Motor neuron (in vitro differentiated cells): ENCODE measurements at regions not wholly inside any gene's neighbourhood (a gene's known extent, or its start where the extent isn't known, plus 50 kb on each side); places are given as distances from the start of the nearest gene placed in this dataset.

Experiments used
- ATAC-seq, 8 experiments: fragments of 200-7000 bp; cut with Tn5 transposase; replicated peaks in 6 of 8; 2 replicates each; pipeline ENCODE4 v1.8.0; 2021; ENCODE audit warnings: mild to moderate bottlenecking in 8 of 8, moderate library complexity in 8 of 8
- H3K27ac ChIP-seq, 2 donors: fragments of 250-450 bp; sonication (Bioruptor Pico); 2 replicates each; pipeline ENCODE4 v1.9.0; 2021; ENCODE audit warnings: antibody characterized with exemption in 2 of 2, mild to moderate bottlenecking in 2 of 2, moderate library complexity in 1 of 2
- H3K4me1 ChIP-seq, 2 donors: fragments of 250-450 bp; sonication (Bioruptor Pico); replicated peaks in 1 of 2; 2 replicates each; pipeline ENCODE4 v1.6.1; 2021; ENCODE audit warnings: antibody characterized with exemption in 2 of 2, mild to moderate bottlenecking in 2 of 2, moderate library complexity in 1 of 2
- H3K4me3 ChIP-seq, 5 donors: fragments of 250-450 bp; sonication (Bioruptor Pico); 2 replicates each; pipeline ENCODE4 v1.9.0; 2021; ENCODE audit warnings: antibody characterized with exemption in 5 of 5, mild to moderate bottlenecking in 5 of 5, moderate library complexity in 4 of 5
- WGBS, 10 experiments: fragments of 450-650 bp; shearing (Covaris generic); methylation state at CpG; one replicate each; pipeline ENCODE4 v1.0.0; 2022; 5-methylcytosine and 5-hydroxymethylcytosine counted together
- in situ Hi-C, 9 experiments: fragments of 400-800 bp; cut with MboI; loops; one replicate each; pipeline ENCODE4 v1.15.0; 2021; ENCODE audit warnings: low sequenced_read_pairs in 9 of 9, low pct_unique_long_range_greater_than_20kb in 2 of 9; ENCODE audit not compliant: unreplicated experiment in 9 of 9

GRCh38 chr2:125581557-125581956 lies 1074.4 kb upstream of the GYPC start:
- WGBS, 10 experiments = 10 to 71% (median 43%) methylated on average over 1 to 4 of the region's 4 CpGs; no CpG with 5 or more reads in 3 of the 10 experiments
- no peak overlapping the region for H3K27ac ChIP-seq
- peak in 4 of 8 experiments; percentile 29 to 55 (median 52) for ATAC-seq
- H3K4me3 ChIP-seq = no peak overlapping the region
- in situ Hi-C loops = no loop called here
- peaks cover 29 to 44% of the 10 kb centered on the region in 2 donors for H3K4me1 ChIP-seq

- ATAC-seq = peak in 1 of 8 experiments; percentile 32
- Histone ChIP-seq H3K4me1 (peaks cover 28 to 47% of the 10 kb centered on the region in 2 donors), H3K4me3 (no peak overlapping the region), H3K27ac (no peak overlapping the region)
- in situ Hi-C loops = no loop called here
- WGBS, 10 experiments = 0 to 71% (median 41%) methylated on average over 1 of the region's 1 CpG; no CpG with 5 or more reads in 4 of the 10 experiments
Observed at GRCh38 chr2:125582516-125582915, 1073.4 kb upstream of the GYPC start.

GRCh38 chr2:125584732-125585131 lies 1071.2 kb upstream of the GYPC start:
- ATAC-seq = no peak
- WGBS, 10 experiments = 0 to 100% (median 65%) methylated on average over 1 of the region's 1 CpG

GRCh38 chr2:125588780-125589179 lies 1067.2 kb upstream of the GYPC start:
- ATAC-seq = peak in 1 of 8 experiments; percentile 42
- in situ Hi-C loops = no loop called here
- H3K4me1 ChIP-seq = peaks cover 0 to 6% of the 10 kb centered on the region in 2 donors
- 0 to 100% (median 83%) methylated on average over 1 of the region's 1 CpG; no CpG with 5 or more reads in 1 of the 10 experiments for WGBS, 10 experiments
- no peak overlapping the region for H3K27ac ChIP-seq
- H3K4me3 ChIP-seq = no peak overlapping the region

More at GRCh38 chr2:125584732-125585131, 1071.2 kb upstream of the GYPC start:
- H3K27ac ChIP-seq = no peak overlapping the region
- no peak overlapping the region for H3K4me3 ChIP-seq
- peaks cover 23 to 27% of the 10 kb centered on the region in 2 donors for H3K4me1 ChIP-seq
- in situ Hi-C loops = no loop called here

GRCh38 chr2:125591954-125592353 lies 1064.0 kb upstream of the GYPC start:
- WGBS, 10 experiments = 8 to 80% (median 52%) methylated on average over 1 to 4 of the region's 4 CpGs; no CpG with 5 or more reads in 2 of the 10 experiments
- no peak overlapping the region for H3K4me3 ChIP-seq
- peak in 4 of 8 experiments; percentile 32 to 93 (median 72) for ATAC-seq
- no peak overlapping the region for H3K27ac ChIP-seq
- H3K4me1 ChIP-seq = peaks cover 0 to 3% of the 10 kb centered on the region in 2 donors
- in situ Hi-C loops = no loop called here

GRCh38 chr2:125593036-125593435 lies 1062.9 kb upstream of the GYPC start:
- no peak for ATAC-seq
- in situ Hi-C loops = no loop called here
- Histone ChIP-seq H3K4me1 (no peaks in the 10 kb centered on the region), H3K4me3 (no peak overlapping the region), H3K27ac (no peak overlapping the region)
- 7 to 100% (median 86%) methylated on average over 1 to 2 of the region's 2 CpGs; no CpG with 5 or more reads in 2 of the 10 experiments for WGBS, 10 experiments

- no peak for ATAC-seq
- WGBS, 10 experiments = 7 to 79% (median 41%) methylated on average over 2 to 3 of the region's 3 CpGs
- H3K4me3 ChIP-seq = no peak overlapping the region
- H3K27ac ChIP-seq = no peak overlapping the region
- in situ Hi-C loops = no loop called here
- H3K4me1 ChIP-seq = no peaks in the 10 kb centered on the region
Observed at GRCh38 chr2:125596612-125597011, 1059.3 kb upstream of the GYPC start.

- no peak overlapping the region for H3K27ac ChIP-seq
- ATAC-seq = no peak
Observed at GRCh38 chr2:125615438-125615837, 1040.5 kb upstream of the GYPC start.

GRCh38 chr2:125630377-125630776 lies 1025.6 kb upstream of the GYPC start:
- 0 to 88% (median 51%) methylated on average over 1 to 6 of the region's 6 CpGs for WGBS, 10 experiments
- Histone ChIP-seq H3K4me1 (peaks cover 9 to 14% of the 10 kb centered on the region in 2 donors), H3K4me3 (no peak overlapping the region), H3K27ac (no peak overlapping the region)
- no peak for ATAC-seq
- in situ Hi-C loops = no loop called here

More at GRCh38 chr2:125615438-125615837, 1040.5 kb upstream of the GYPC start:
- 0 to 100% (median 59%) methylated on average over 1 to 3 of the region's 3 CpGs; no CpG with 5 or more reads in 3 of the 10 experiments for WGBS, 10 experiments
- Histone ChIP-seq H3K4me3 (no peak overlapping the region), H3K4me1 (no peaks in the 10 kb centered on the region)
- in situ Hi-C loops = no loop called here

- ATAC-seq = peak in 5 of 8 experiments; percentile 39 to 73 (median 57)
- Histone ChIP-seq H3K27ac (no peak overlapping the region), H3K4me1 (peaks cover 10 to 14% of the 10 kb centered on the region in 2 donors), H3K4me3 (no peak overlapping the region)
- in situ Hi-C loops = no loop called here
Observed at GRCh38 chr2:125634662-125635061, 1021.3 kb upstream of the GYPC start.

- in situ Hi-C loops = no loop called here
- H3K27ac ChIP-seq = no peak overlapping the region
- H3K4me1 ChIP-seq = peaks cover 11 to 15% of the 10 kb centered on the region in 2 donors
- no peak overlapping the region for H3K4me3 ChIP-seq
- 0 to 100% (median 62%) methylated on average over 1 of the region's 1 CpG; no CpG with 5 or more reads in 4 of the 10 experiments for whole genome bisulfite sequencing, 10 experiments
- no peak for ATAC-seq
Observed at GRCh38 chr2:125638345-125638744, 1017.6 kb upstream of the GYPC start.

GRCh38 chr2:125642032-125642431 lies 1013.9 kb upstream of the GYPC start:
- in situ Hi-C loops = no loop called here
- 17 to 94% (median 80%) methylated on average over 1 to 2 of the region's 2 CpGs; no CpG with 5 or more reads in 3 of the 10 experiments for WGBS, 10 experiments
- Histone ChIP-seq H3K4me1 (peaks cover 0 to 4% of the 10 kb centered on the region in 2 donors), H3K27ac (no peak overlapping the region), H3K4me3 (no peak overlapping the region)
- no peak for ATAC-seq

GRCh38 chr2:125643128-125643527 lies 1012.8 kb upstream of the GYPC start:
- Histone ChIP-seq H3K27ac (no peak overlapping the region), H3K4me1 (peaks cover 0 to 4% of the 10 kb centered on the region in 2 donors), H3K4me3 (no peak overlapping the region)
- WGBS, 10 experiments = 0 to 100% (median 43%) methylated on average over 1 to 2 of the region's 2 CpGs; no CpG with 5 or more reads in 1 of the 10 experiments
- ATAC-seq = no peak
- in situ Hi-C loops = no loop called here

GRCh38 chr2:125643585-125643984 lies 1012.4 kb upstream of the GYPC start:
- 0 to 95% (median 40%) methylated on average over 1 to 8 of the region's 8 CpGs; no CpG with 5 or more reads in 2 of the 10 experiments for WGBS, 10 experiments
- ATAC-seq = no peak

More at GRCh38 chr2:125643585-125643984, 1012.4 kb upstream of the GYPC start:
- no peak overlapping the region for H3K27ac ChIP-seq
- no peak overlapping the region for H3K4me3 ChIP-seq
- H3K4me1 ChIP-seq = peaks cover 0 to 4% of the 10 kb centered on the region in 2 donors
- in situ Hi-C loops = no loop called here
